K562 (cell line): ENCODE measurements at regions not wholly inside any gene's neighbourhood (a gene's known extent, or its start where the extent isn't known, plus 50 kb on each side); places are given as distances from the start of the nearest gene placed in this dataset.

Experiments
- ATF7 ChIP-seq: fragments of 450-650 bp; IDR thresholded peaks from 2 replicates; pipeline ENCODE4 v1.7.1; 2014; ENCODE audit warnings: mild to moderate bottlenecking, moderate library complexity
- CBX1 ChIP-seq: sonication (generic); IDR thresholded peaks from 2 replicates; pipeline ENCODE4 v1.6.1; 2016; ENCODE audit warnings: antibody characterized with exemption, low read depth, mild to moderate bottlenecking
- CTBP1 ChIP-seq: fragments of 450-650 bp; IDR thresholded peaks from 2 replicates; pipeline ENCODE4 v1.6.1; 2016; ENCODE audit warnings: borderline replicate concordance
- DDX20 ChIP-seq: fragments of 450-650 bp; IDR thresholded peaks from 2 replicates; pipeline ENCODE4 v1.6.1; 2016; ENCODE audit warnings: missing genetic modification characterization, low read depth, mild to moderate bottlenecking, missing compliant biosample characterization, moderate library complexity
- GTF2F1 ChIP-seq: IDR thresholded peaks from 2 replicates; pipeline ENCODE4 v1.6.1; 2011; ENCODE audit warnings: low read depth, low read length, improper control_type of control experiment
- MEF2D ChIP-seq: conservative IDR thresholded peaks from 2 replicates; pipeline ENCODE4 v1.6.1; 2016; ENCODE audit warnings: low read depth, missing genetic modification characterization, missing compliant biosample characterization
- NCOA4 ChIP-seq: fragments of 450-650 bp; IDR thresholded peaks from 2 replicates; pipeline ENCODE4 v1.6.1; 2018; ENCODE audit warnings: mild to moderate bottlenecking; ENCODE audit not compliant: partially characterized antibody
- POLR2AphosphoS5 ChIP-seq: IDR thresholded peaks from 2 replicates; pipeline ENCODE4 v1.6.1; 2011; ENCODE audit warnings: mild to moderate bottlenecking, low read depth, low read length, moderate library complexity; ENCODE audit not compliant: control insufficient read depth, insufficient read depth
- PYGO2 ChIP-seq: fragments of 450-650 bp; IDR thresholded peaks from 2 replicates; pipeline ENCODE4 v1.6.1; 2016; ENCODE audit warnings: mild to moderate bottlenecking, missing genetic modification characterization, moderate library complexity, missing compliant biosample characterization
- RCOR1 ChIP-seq, 2 experiments: IDR thresholded peaks; 2 replicates each; pipeline ENCODE4 v1.6.1; 2012; ENCODE audit warnings: low read depth in 2 of 2, low read length in 2 of 2, borderline replicate concordance in 1 of 2, improper control_type of control experiment in 1 of 2
- SMAD1 ChIP-seq: fragments of 150-350 bp; IDR thresholded peaks from 2 replicates; pipeline ENCODE4 v1.6.1; 2014; ENCODE audit warnings: low read length, low read depth; ENCODE audit not compliant: partially characterized antibody
- SMARCB1 ChIP-seq: IDR thresholded peaks from 2 replicates; pipeline ENCODE4 v1.6.1; 2011; ENCODE audit warnings: improper control_type of control experiment, low read depth; ENCODE audit not compliant: insufficient read length
- SNIP1 ChIP-seq: fragments of 450-650 bp; IDR thresholded peaks from 2 replicates; pipeline ENCODE4 v1.7.1; 2017; ENCODE audit warnings: low read depth, mild to moderate bottlenecking
- TCF3 ChIP-seq: sonication (generic); formaldehyde crosslinking; IDR thresholded peaks from 2 replicates; pipeline ENCODE4 v1.4.0; 2020; ENCODE audit warnings: mild to moderate bottlenecking, missing genetic modification reagents
- TEAD2 ChIP-seq: fragments of 450-650 bp; IDR thresholded peaks from 2 replicates; pipeline ENCODE4 v1.6.1; 2016; ENCODE audit warnings: missing genetic modification characterization, control low read depth, missing compliant biosample characterization
- YY1 ChIP-seq, 3 experiments: IDR thresholded peaks; 2 replicates each; pipeline ENCODE4 v1.6.1; 2011; ENCODE audit warnings: low read length in 2 of 3, mild to moderate bottlenecking in 2 of 3, moderate library complexity in 2 of 3, borderline replicate concordance in 1 of 3, control low read depth in 1 of 3, low read depth in 1 of 3; ENCODE audit not compliant: insufficient read depth in 3 of 3, insufficient replicate concordance in 2 of 3, control insufficient read depth in 1 of 3, insufficient read length in 1 of 3; ENCODE audit errors: extremely low read depth in 1 of 3
- ZNF143 ChIP-seq: sonication (generic); formaldehyde crosslinking; IDR thresholded peaks from 2 replicates; pipeline ENCODE4 v1.9.0; 2022; ENCODE audit warnings: mild to moderate bottlenecking, missing genetic modification reagents
- ZNF561 ChIP-seq: fragments of 450-650 bp; formaldehyde crosslinking; conservative IDR thresholded peaks from 2 replicates; pipeline ENCODE4 v1.4.0; 2020; ENCODE audit warnings: mild to moderate bottlenecking, moderate library complexity
- ZNF584 ChIP-seq: fragments of 200-800 bp; sonication (Bioruptor generic); IDR thresholded peaks from 2 replicates; pipeline ENCODE4 v1.6.1; 2016; ENCODE audit warnings: low read depth, mild to moderate bottlenecking, missing genetic modification characterization, missing compliant biosample characterization
- ZNF699 ChIP-seq: fragments of 250-450 bp; sonication (Bioruptor Pico); IDR thresholded peaks from 2 replicates; pipeline ENCODE4 v1.8.0; 2021; ENCODE audit warnings: mild to moderate bottlenecking, moderate library complexity; ENCODE audit not compliant: insufficient replicate concordance
- ZNF79 ChIP-seq: fragments of 250-450 bp; sonication (Bioruptor Pico); IDR thresholded peaks from 2 replicates; pipeline ENCODE4 v1.4.0; 2020; ENCODE audit warnings: low read depth, mild to moderate bottlenecking, moderate library complexity
- TF ChIP-seq, protein P1 (sequence below): IDR thresholded peaks from 3 replicates; pipeline ENCODE4 v1.6.1; 2011; ENCODE audit warnings: borderline replicate concordance, mild to moderate bottlenecking, moderate library complexity; ENCODE audit not compliant: insufficient read length; ENCODE audit errors: extremely low read depth
- TF ChIP-seq, protein P2 (sequence below): fragments of 450-650 bp; formaldehyde crosslinking; IDR thresholded peaks from 2 replicates; pipeline ENCODE4 v1.4.0; 2022; ENCODE audit warnings: missing genetic modification characterization

DNA sequence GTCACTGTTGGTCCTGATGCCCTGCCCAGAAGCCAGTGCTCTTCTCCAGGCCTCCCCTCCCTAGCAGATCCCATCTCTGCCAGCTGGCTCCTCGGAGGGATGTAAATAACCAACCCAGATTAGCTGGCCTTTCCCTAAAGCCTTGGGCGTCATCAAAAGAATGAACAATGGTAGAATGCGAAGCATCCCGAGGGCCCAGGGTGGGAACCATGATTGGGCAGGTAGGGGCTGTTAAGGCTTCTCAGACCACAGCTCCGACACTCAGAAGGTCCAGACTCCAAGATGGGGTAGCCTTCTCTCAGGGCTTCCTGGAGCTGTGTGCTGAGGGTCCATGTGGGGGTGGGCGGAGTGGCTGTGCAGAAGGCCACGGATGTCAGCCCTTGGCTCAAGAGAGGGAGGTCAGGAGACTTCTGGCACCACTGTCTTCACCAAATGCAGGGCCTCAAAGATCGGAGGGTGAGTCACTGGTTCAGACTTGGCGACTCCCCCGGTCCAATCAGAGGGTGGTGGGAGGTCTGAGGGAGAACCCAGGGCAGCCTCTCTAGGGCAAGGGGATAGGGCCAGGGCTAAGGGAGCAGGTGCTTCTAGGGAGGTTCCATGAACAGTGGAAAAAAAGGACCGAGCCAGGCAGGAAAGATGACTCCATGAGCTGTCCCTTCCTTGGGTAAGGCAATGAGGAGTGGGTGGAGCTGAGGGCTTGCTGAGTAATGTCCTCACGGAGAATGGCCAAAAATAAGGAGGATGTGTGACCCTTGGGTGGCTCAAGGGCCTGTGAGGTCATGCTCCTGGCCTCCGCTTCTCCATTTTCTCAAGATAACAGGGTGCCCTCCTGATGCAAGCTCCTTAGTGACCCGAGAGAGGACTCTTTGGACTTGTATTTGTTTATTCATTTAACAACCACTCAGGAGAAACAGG, 58.4 kb upstream of the EPS8L3 start (continued):
- peak; percentile 91 for TF ChIP-seq ATF7
- TF ChIP-seq ZNF699 (CRISPR knock-in tag) = no peak
- TF ChIP-seq TEAD2 (tag) = peak; percentile 49
- TF ChIP-seq, protein P1, sequence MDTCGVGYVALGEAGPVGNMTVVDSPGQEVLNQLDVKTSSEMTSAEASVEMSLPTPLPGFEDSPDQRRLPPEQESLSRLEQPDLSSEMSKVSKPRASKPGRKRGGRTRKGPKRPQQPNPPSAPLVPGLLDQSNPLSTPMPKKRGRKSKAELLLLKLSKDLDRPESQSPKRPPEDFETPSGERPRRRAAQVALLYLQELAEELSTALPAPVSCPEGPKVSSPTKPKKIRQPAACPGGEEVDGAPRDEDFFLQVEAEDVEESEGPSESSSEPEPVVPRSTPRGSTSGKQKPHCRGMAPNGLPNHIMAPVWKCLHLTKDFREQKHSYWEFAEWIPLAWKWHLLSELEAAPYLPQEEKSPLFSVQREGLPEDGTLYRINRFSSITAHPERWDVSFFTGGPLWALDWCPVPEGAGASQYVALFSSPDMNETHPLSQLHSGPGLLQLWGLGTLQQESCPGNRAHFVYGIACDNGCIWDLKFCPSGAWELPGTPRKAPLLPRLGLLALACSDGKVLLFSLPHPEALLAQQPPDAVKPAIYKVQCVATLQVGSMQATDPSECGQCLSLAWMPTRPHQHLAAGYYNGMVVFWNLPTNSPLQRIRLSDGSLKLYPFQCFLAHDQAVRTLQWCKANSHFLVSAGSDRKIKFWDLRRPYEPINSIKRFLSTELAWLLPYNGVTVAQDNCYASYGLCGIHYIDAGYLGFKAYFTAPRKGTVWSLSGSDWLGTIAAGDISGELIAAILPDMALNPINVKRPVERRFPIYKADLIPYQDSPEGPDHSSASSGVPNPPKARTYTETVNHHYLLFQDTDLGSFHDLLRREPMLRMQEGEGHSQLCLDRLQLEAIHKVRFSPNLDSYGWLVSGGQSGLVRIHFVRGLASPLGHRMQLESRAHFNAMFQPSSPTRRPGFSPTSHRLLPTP = no peak
- TF ChIP-seq SMAD1 = peak; percentile 71
- peak; percentile 31; the same call in 1 of the 2 replicates for TF ChIP-seq TCF3 (CRISPR knock-in tag)
- TF ChIP-seq POLR2AphosphoS5 = no peak
- no peak for TF ChIP-seq GTF2F1
- TF ChIP-seq CTBP1 = peak; percentile 96
- TF ChIP-seq CBX1 = no peak
- peak in 1 of 2 experiments; percentile 86; a peak in 2 of 4 replicates for TF ChIP-seq RCOR1 (IDR thresholded peaks at IDR 0.05; ENCODE audit: borderline replicate concordance in 1 of 2, low read depth in 2 of 2, low read length in 2 of 2)
- TF ChIP-seq ZNF561 (CRISPR knock-in tag) = 0 out of 2 replicates have a peak, but pooled peaks have one; percentile 23
- peak; percentile 93; the same call in 1 of the 2 replicates for TF ChIP-seq ZNF584
- no peak for TF ChIP-seq NCOA4
- TF ChIP-seq PYGO2 (tag) = peak; percentile 62; the same call in 1 of the 2 replicates
- TF ChIP-seq YY1 (IDR thresholded peaks at IDR 0.05; ENCODE audit: borderline replicate concordance in 1 of 3, control insufficient read depth in 1 of 3, extremely low read depth in 1 of 3, insufficient read depth in 3 of 3, insufficient read length in 1 of 3, insufficient replicate concordance in 2 of 3, low read depth in 1 of 3, low read length in 2 of 3) = peak in 1 of 3 experiments; percentile 46
- TF ChIP-seq MEF2D (tag) = no peak; the same call in 1 of the 2 replicates
- no peak for TF ChIP-seq ZNF143 (CRISPR knock-in tag)
- peak; percentile 75; the same call in 1 of the 2 replicates for TF ChIP-seq ZNF79 (CRISPR knock-in tag)
- TF ChIP-seq, protein P2, sequence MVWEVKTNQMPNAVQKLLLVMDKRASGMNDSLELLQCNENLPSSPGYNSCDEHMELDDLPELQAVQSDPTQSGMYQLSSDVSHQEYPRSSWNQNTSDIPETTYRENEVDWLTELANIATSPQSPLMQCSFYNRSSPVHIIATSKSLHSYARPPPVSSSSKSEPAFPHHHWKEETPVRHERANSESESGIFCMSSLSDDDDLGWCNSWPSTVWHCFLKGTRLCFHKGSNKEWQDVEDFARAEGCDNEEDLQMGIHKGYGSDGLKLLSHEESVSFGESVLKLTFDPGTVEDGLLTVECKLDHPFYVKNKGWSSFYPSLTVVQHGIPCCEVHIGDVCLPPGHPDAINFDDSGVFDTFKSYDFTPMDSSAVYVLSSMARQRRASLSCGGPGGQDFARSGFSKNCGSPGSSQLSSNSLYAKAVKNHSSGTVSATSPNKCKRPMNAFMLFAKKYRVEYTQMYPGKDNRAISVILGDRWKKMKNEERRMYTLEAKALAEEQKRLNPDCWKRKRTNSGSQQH (CRISPR knock-in tag) = 0 out of 2 replicates have a peak, but pooled peaks have one; percentile 26
- no peak for TF ChIP-seq SMARCB1
- no peak for TF ChIP-seq SNIP1
- peak; percentile 86; the same call in 1 of the 2 replicates for TF ChIP-seq DDX20 (tag)
